Loucy (cell line): ENCODE measurements at regions not wholly inside any gene's neighbourhood (a gene's known extent, or its start where the extent isn't known, plus 50 kb on each side); places are given as distances from the start of the nearest gene placed in this dataset.

Experiments used
- CTCF ChIP-seq: fragments of 200-600 bp; sonication (generic); conservative IDR thresholded peaks from 2 replicates; pipeline ENCODE4 v1.5.1; 2014; ENCODE audit warnings: mild to moderate bottlenecking, antibody characterized with exemption, low read length
- EZH2phosphoT487 ChIP-seq: fragments of 200-600 bp; IDR thresholded peaks from 2 replicates; pipeline ENCODE4 v1.6.1; 2018; ENCODE audit warnings: antibody characterized with exemption, mild to moderate bottlenecking, moderate library complexity, borderline replicate concordance

DNA sequence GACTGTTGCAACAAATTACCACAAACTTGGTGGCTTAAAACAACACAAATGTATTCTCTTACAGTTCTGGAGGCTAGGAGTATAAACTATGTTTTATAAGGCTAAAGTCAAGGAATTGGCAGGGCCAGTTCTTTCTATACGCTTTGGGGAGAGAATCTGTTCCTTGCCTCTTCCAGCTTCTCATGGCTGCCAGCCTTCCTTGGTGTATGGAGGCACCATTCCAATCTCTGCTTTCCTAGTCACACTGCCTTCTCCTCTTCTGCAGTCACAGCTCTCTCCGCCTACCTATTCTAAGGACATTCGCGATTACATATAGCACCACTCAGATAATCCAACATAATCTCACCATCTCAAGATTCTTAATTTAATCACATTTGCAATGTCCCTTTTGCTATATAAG is 140.4 kb upstream of the GNAO1 start:
- TF ChIP-seq CTCF (no peak), EZH2phosphoT487 (no peak)
